ENCODE measurements at regions not wholly inside any gene's neighbourhood (a gene's known extent, or its start where the extent isn't known, plus 50 kb on each side); places are given as distances from the start of the nearest gene placed in this dataset.

DNA sequence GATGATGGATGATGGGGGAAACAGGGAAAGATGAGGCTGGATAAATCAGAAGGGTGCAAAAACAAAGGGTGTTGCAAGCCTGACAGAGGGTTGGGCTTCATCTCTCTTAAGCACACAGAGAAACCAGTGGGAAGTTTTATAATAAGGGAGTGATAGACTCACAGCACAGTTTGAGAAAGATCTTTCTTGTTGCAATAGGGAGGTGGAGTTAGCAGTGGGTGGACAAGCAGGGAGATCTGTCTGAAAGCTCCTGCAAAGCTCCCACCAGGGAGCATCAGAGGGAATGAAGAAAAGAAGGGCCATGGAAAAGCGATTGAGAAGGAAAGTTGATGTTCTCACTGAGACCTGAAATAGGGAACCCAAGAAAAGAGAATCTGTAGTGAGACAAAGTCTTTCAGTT, 64.9 kb downstream of the BOD1L2 start:
- Histone ChIP-seq H3K9me3 (no peaks in the 10 kb centered on the region), H3K36me3 (no peaks in the 10 kb centered on the region), H3K4me1 (peaks cover 0 to 14% (median 9%) of the 10 kb centered on the region in 9 donors), H3K27ac (no peak overlapping the region), H3K4me3 (no peak overlapping the region), H3K27me3 (peaks cover 0 to 52% (median 28%) of the 10 kb centered on the region in 7 donors)
- ATAC-seq (no peak), DNase-seq (no peak)
- no peak for TF ChIP-seq CTCF (IDR thresholded peaks at IDR 0.05)
- intact Hi-C loops (cut with DNase I), result no loop called here
- WGBS, 2 donors, result 76 to 80% methylated on average over 1 of the region's 1 CpG

- ATAC-seq (no peak), DNase-seq (no peak)
- intact Hi-C loops (cut with DNase I), result no loop called here
- Histone ChIP-seq H3K36me3 (no peaks in the 10 kb centered on the region), H3K4me3 (no peak overlapping the region), H3K9me3 (no peaks in the 10 kb centered on the region), H3K27ac (no peak overlapping the region), H3K4me1 (peaks cover 0 to 14% (median 9%) of the 10 kb centered on the region in 9 donors), H3K27me3 (peaks cover 0 to 52% (median 28%) of the 10 kb centered on the region in 7 donors)
- TF ChIP-seq CTCF (IDR thresholded peaks at IDR 0.05), result no peak
- 92 to 93% methylated on average over 7 of the region's 7 CpGs for WGBS, 2 donors
Observed at GRCh38 chr18:57212678-57213077, 65.8 kb downstream of the BOD1L2 start.

DNA sequence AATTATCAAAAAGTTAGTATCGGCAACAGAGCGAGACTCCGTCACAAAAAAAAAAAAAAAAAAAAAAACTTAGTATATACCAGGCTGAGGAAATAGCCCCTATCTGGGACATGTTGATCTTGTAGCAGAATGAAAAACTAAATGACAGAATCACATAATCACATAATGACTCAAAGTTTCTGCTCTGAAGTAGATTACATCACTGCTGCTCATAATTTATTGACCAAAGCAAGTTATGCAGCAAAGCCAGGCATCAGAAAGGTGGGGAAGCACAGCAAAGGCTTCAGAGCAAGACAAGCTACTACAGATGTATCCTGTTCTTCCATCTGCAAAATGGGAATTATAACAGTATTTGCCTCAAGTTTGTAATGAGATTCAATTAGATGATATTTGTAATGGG, 68.1 kb downstream of the BOD1L2 start:
- intact Hi-C loops (cut with DNase I), result no loop called here
- WGBS, 2 donors, result 97% methylated on average over 3 of the region's 3 CpGs
- Histone ChIP-seq H3K36me3 (no peaks in the 10 kb centered on the region), H3K27me3 (peaks cover 0 to 31% (median 13%) of the 10 kb centered on the region in 7 donors), H3K4me1 (peaks cover 0 to 10% (median 8%) of the 10 kb centered on the region in 9 donors), H3K9me3 (no peaks in the 10 kb centered on the region), H3K4me3 (no peak overlapping the region), H3K27ac (no peak overlapping the region)
- DNase-seq (no peak), ATAC-seq (no peak)
- TF ChIP-seq CTCF (IDR thresholded peaks at IDR 0.05), result no peak

GRCh38 chr18:57218281-57218680, 71.4 kb downstream of the BOD1L2 start:
- no peak overlapping the region for H3K27ac ChIP-seq
- H3K4me1 ChIP-seq, result no peaks in the 10 kb centered on the region
- WGBS, 2 donors, result 89 to 92% methylated on average over 6 of the region's 6 CpGs
- intact Hi-C loops (cut with DNase I), result no loop called here
- peaks cover 0 to 28% (median 17%) of the 10 kb centered on the region in 7 donors for H3K27me3 ChIP-seq
- no peak for DNase-seq
- TF ChIP-seq CTCF (IDR thresholded peaks at IDR 0.05), result no peak
- no peak overlapping the region for H3K4me3 ChIP-seq
- ATAC-seq, result no peak
- no peaks in the 10 kb centered on the region for H3K36me3 ChIP-seq
- no peaks in the 10 kb centered on the region for H3K9me3 ChIP-seq

Data from heart right ventricle (tissue), 16 donors.